Smooth muscle cell (in vitro differentiated cells): ENCODE measurements at regions not wholly inside any gene's neighbourhood (a gene's known extent, or its start where the extent isn't known, plus 50 kb on each side); places are given as distances from the start of the nearest gene placed in this dataset.
A peak's percentile ranks its signal among the peaks of the same experiment; 100 is the strongest.

ENCODE experiments used
- DNase-seq: peaks from one replicate; lab custom pipeline; 2025; ENCODE audit not compliant: unreplicated experiment; lab: John Stamatoyannopoulos, UW
- H2AFZ ChIP-seq: fragments of 200-600 bp; sonication (generic); 2 replicates; pipeline ENCODE4 v1.6.0; 2016; ENCODE audit warnings: antibody characterized with exemption, low read depth, mild to moderate bottlenecking
- H3F3A ChIP-seq: fragments of 200-600 bp; sonication (generic); 2 replicates; pipeline ENCODE4 v1.6.0; 2017; ENCODE audit warnings: antibody characterized with exemption, low read depth
- H3K27ac ChIP-seq: fragments of 200-600 bp; sonication (generic); 2 replicates; pipeline ENCODE4 v1.5.1; 2016; ENCODE audit warnings: low read depth, mild to moderate bottlenecking
- H3K27me3 ChIP-seq: fragments of 200-600 bp; sonication (generic); 2 replicates; pipeline ENCODE4 v1.6.1; 2016; ENCODE audit warnings: low read depth, mild to moderate bottlenecking
- H3K36me3 ChIP-seq: fragments of 200-600 bp; sonication (generic); 2 replicates; pipeline ENCODE4 v1.5.1; 2016; ENCODE audit warnings: low read depth
- H3K4me1 ChIP-seq: fragments of 200-600 bp; sonication (generic); 2 replicates; pipeline ENCODE4 v1.5.1; 2016; ENCODE audit warnings: low read depth
- H3K4me2 ChIP-seq: fragments of 200-600 bp; sonication (generic); 2 replicates; pipeline ENCODE4 v1.6.0; 2016; ENCODE audit warnings: mild to moderate bottlenecking
- H3K4me3 ChIP-seq: fragments of 200-600 bp; sonication (generic); 2 replicates; pipeline ENCODE4 v1.5.1; 2016; ENCODE audit warnings: mild to moderate bottlenecking
- H3K79me2 ChIP-seq: fragments of 200-600 bp; sonication (generic); 2 replicates; pipeline ENCODE4 v1.6.0; 2016; ENCODE audit warnings: low read depth, mild to moderate bottlenecking
- H3K9ac ChIP-seq: fragments of 200-600 bp; sonication (generic); 2 replicates; pipeline ENCODE4 v1.6.0; 2016; ENCODE audit warnings: low read depth
- H3K9me3 ChIP-seq: fragments of 200-600 bp; sonication (generic); replicated peaks from 2 replicates; pipeline ENCODE4 v1.5.1; 2016; ENCODE audit warnings: low read depth
- H4K20me1 ChIP-seq: fragments of 200-600 bp; sonication (generic); 2 replicates; pipeline ENCODE4 v1.6.0; 2016; ENCODE audit warnings: low read depth
- CTCF ChIP-seq: fragments of 200-600 bp; sonication (generic); IDR thresholded peaks from 2 replicates; pipeline ENCODE4 v1.5.1; 2017; ENCODE audit warnings: borderline replicate concordance, mild to moderate bottlenecking, antibody characterized with exemption; ENCODE audit not compliant: insufficient read depth, poor library complexity, severe bottlenecking
- WGBS: methylation state at CpG from one replicate; pipeline ENCODE4 v1.1.7; 2016; ENCODE audit warnings: low lambda C conversion rate; 5-methylcytosine and 5-hydroxymethylcytosine counted together

DNA sequence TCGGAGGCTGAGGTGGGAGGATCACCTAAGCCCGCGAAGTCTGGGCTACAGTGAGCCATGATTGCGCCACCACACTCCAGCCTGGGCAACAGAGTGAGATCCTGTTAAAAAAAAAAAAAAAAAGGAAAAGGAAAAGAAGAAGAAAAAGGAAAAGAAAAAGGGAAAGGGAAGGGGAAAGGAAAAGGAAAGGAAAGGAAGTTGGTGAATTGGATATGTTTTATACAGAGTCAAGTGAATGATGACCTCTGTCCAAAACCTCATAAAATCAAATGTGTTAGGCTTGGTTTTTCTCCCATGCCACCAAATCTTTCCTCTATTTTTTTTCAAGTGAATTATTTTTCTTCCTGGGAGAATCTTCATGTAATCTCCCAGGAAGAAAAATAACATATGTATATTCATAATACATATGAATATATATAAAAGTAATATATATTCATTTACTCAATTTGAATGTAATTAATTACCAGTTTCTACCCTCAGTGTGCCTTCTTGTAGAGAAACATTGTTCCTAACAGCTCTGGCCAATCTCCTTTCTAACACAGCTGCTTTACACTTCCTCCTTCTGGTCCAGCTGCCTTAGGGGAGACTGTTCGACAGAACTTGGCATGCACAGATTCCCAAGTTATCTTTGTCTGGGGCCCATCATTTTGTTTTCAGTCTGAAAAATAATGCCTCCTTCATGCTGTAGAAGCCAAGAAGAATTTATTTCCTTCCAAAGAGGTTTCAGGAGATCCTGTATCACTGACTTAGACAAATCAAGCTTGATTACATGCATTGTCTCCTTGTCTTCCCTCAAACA, 111.9 kb downstream of the CCDC34 start:
- peak overlapping the region; percentile 61 for H2AFZ ChIP-seq

GRCh38 chr11:27248576-27249509, 114.2 kb downstream of the CCDC34 start:
- Histone ChIP-seq H3K4me1 (peaks cover 11% of the 10 kb centered on the region), H3K27me3 (no peaks in the 10 kb centered on the region), H3F3A (peaks cover 2% of the 10 kb centered on the region), H4K20me1 (no peaks in the 10 kb centered on the region), H3K9ac (no peak overlapping the region), H2AFZ (peak overlapping the region; percentile 95), H3K36me3 (no peaks in the 10 kb centered on the region), H3K79me2 (no peaks in the 10 kb centered on the region), H3K4me2 (no peak overlapping the region), H3K27ac (no peak overlapping the region), H3K4me3 (no peak overlapping the region), H3K9me3 (no peaks in the 10 kb centered on the region)
- WGBS, result 41% methylated on average over 13 of the region's 13 CpGs
- no peak for DNase-seq
- no peak for TF ChIP-seq CTCF

More for the DNA sequence above, 111.9 kb downstream of the CCDC34 start:
- TF ChIP-seq CTCF, result no peak
- 80% methylated on average over 5 of the region's 5 CpGs for WGBS
- H3K4me1 ChIP-seq, result peaks cover 11% of the 10 kb centered on the region
- no peaks in the 10 kb centered on the region for H3K27me3 ChIP-seq
- H3K9me3 ChIP-seq, result no peaks in the 10 kb centered on the region
- no peaks in the 10 kb centered on the region for H3K36me3 ChIP-seq
- no peak overlapping the region for H3K4me3 ChIP-seq
- DNase-seq, result no peak
- no peak overlapping the region for H3K27ac ChIP-seq
- H3K4me2 ChIP-seq, result no peak overlapping the region
- no peak overlapping the region for H3K9ac ChIP-seq
- no peaks in the 10 kb centered on the region for H3K79me2 ChIP-seq
- no peaks in the 10 kb centered on the region for H4K20me1 ChIP-seq
- H3F3A ChIP-seq, result peaks cover 2% of the 10 kb centered on the region

DNA sequence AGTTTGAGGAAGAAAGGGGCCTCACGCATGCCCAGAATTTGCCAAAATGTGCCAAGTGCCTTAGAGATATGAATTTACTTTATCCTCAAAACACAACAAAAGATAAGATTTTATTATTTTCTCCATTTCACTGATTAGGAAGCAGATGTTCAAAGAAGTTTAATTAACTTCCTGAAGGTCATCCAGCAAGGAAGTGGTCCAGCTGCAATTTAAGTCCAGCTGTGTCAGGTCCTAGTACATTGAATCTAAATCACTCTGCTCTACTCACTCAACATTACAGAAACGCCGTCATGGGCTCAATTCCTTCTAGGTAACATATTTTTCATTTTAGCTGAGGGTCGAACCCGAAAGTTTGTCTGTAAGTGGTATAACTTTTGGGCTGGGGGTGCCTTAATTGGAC, 115.4 kb downstream of the CCDC34 start:
- DNase-seq, result no peak
- peaks cover 11% of the 10 kb centered on the region for H3K4me1 ChIP-seq
- no peak overlapping the region for H3K9ac ChIP-seq
- H3K79me2 ChIP-seq, result no peaks in the 10 kb centered on the region
- H3F3A ChIP-seq, result peaks cover 6% of the 10 kb centered on the region
- H4K20me1 ChIP-seq, result no peaks in the 10 kb centered on the region
- H3K27me3 ChIP-seq, result no peaks in the 10 kb centered on the region
- H3K36me3 ChIP-seq, result no peaks in the 10 kb centered on the region
- no peak overlapping the region for H3K27ac ChIP-seq
- H3K9me3 ChIP-seq, result no peaks in the 10 kb centered on the region
- TF ChIP-seq CTCF, result no peak
- no peak overlapping the region for H2AFZ ChIP-seq
- H3K4me3 ChIP-seq, result no peak overlapping the region
- H3K4me2 ChIP-seq, result no peak overlapping the region
- WGBS, result 91% methylated on average over 5 of the region's 5 CpGs
